WTC11 (cell line): ENCODE measurements at regions not wholly inside any gene's neighbourhood (a gene's known extent, or its start where the extent isn't known, plus 50 kb on each side); places are given as distances from the start of the nearest gene placed in this dataset.

Experiments used
- CTCF ChIP-seq: fragments of 200-600 bp; IDR thresholded peaks from 2 replicates; pipeline ENCODE4 v1.8.0; 2022; ENCODE audit warnings: antibody characterized with exemption
- KAT7 ChIP-seq: sonication (generic); formaldehyde crosslinking; IDR thresholded peaks from 2 replicates; pipeline ENCODE4 v1.8.1; 2023; ENCODE audit warnings: missing genetic modification reagents, mild to moderate bottlenecking, borderline replicate concordance
- MAX ChIP-seq: sonication (generic); formaldehyde crosslinking; IDR thresholded peaks from 2 replicates; pipeline ENCODE4 v1.8.0; 2022; ENCODE audit warnings: mild to moderate bottlenecking, missing genetic modification reagents
- MYBL2 ChIP-seq: sonication (generic); formaldehyde crosslinking; IDR thresholded peaks from 2 replicates; pipeline ENCODE4 v1.8.1; 2023; ENCODE audit warnings: mild to moderate bottlenecking, moderate library complexity, missing genetic modification reagents
- NFE2L1 ChIP-seq: sonication (generic); formaldehyde crosslinking; IDR thresholded peaks from 2 replicates; pipeline ENCODE4 v1.8.1; 2023; ENCODE audit warnings: missing genetic modification reagents
- ZNF138 ChIP-seq: sonication (generic); formaldehyde crosslinking; conservative IDR thresholded peaks from 2 replicates; pipeline ENCODE4 v1.8.1; 2022; ENCODE audit warnings: mild to moderate bottlenecking, moderate library complexity, missing genetic modification reagents

GRCh38 chr2:48140586-48140985 lies 173.9 kb upstream of the FOXN2 start:
- TF ChIP-seq CTCF (no peak), MAX (no peak), NFE2L1 (CRISPR knock-in tag) (no peak), MYBL2 (CRISPR knock-in tag) (no peak), ZNF138 (CRISPR knock-in tag) (no peak), KAT7 (CRISPR knock-in tag) (no peak)
